ENCODE measurements at regions not wholly inside any gene's neighbourhood (a gene's known extent, or its start where the extent isn't known, plus 50 kb on each side); places are given as distances from the start of the nearest gene placed in this dataset.

- Histone ChIP-seq H2BK20ac (ENCODE audit: low read depth, low read length) (no peak overlapping the region), H2BK15ac (ENCODE audit: low read depth, low read length) (no peak overlapping the region), H3K4me2 (ENCODE audit: low read depth, low read length) (no peak overlapping the region), H3K56ac (ENCODE audit: extremely low read depth, insufficient read depth, low read length) (no peak overlapping the region), H3K27me3 (ENCODE audit: control insufficient read depth, insufficient read depth, low read length) (no peaks in the 10 kb centered on the region), H3K27ac (ENCODE audit: insufficient read depth, low read length) (no peak overlapping the region), H4K5ac (ENCODE audit: low read depth, low read length) (no peak overlapping the region), H2BK120ac (ENCODE audit: low read depth, low read length) (no peak overlapping the region), H2AK9ac (replicated peaks; ENCODE audit: low read depth, low read length, poor library complexity) (no peak overlapping the region), H2AFZ (replicated peaks; ENCODE audit: low read length, poor library complexity) (no peak overlapping the region), H2AK5ac (ENCODE audit: low read depth, low read length) (no peak overlapping the region), H2BK5ac (ENCODE audit: low read depth, low read length, poor library complexity, severe bottlenecking) (no peak overlapping the region), H4K91ac (ENCODE audit: insufficient read depth, low read depth, low read length) (no peak overlapping the region), H3K4ac (ENCODE audit: low read depth, low read length) (no peak overlapping the region), H4K20me1 (ENCODE audit: insufficient read depth, low read length) (no peaks in the 10 kb centered on the region), H3K36me3 (ENCODE audit: control insufficient read depth, insufficient read depth, low read length) (no peaks in the 10 kb centered on the region), H4K8ac (ENCODE audit: low read depth in 2 of 2, low read length in 2 of 2) (no peak overlapping the region), H3K4me3 (ENCODE audit: insufficient read depth, low read depth, low read length) (no peak overlapping the region), H3K79me1 (ENCODE audit: low read depth in 1 of 2, low read length in 2 of 2) (no peaks in the 10 kb centered on the region), H3K4me1 (ENCODE audit: control insufficient read depth, insufficient read depth, low read length) (no peaks in the 10 kb centered on the region), H3K18ac (ENCODE audit: low read depth, low read length) (no peak overlapping the region), H3K14ac (replicated peaks; ENCODE audit: low read depth, low read length) (no peak overlapping the region), H3K9ac (ENCODE audit: low read depth, low read length) (no peak overlapping the region), H3K9me1 (ENCODE audit: insufficient read depth, low read length) (no peaks in the 10 kb centered on the region), H3K9me3 (ENCODE audit: control insufficient read depth, insufficient read depth, low read length) (0 out of 2 replicates have a peak, but pooled peaks cover 2% of the 10 kb centered on the region), H3K23ac (ENCODE audit: low read depth, low read length) (no peak overlapping the region)
- DNase-seq (no peak), ATAC-seq (ENCODE audit: low read depth) (no peak)
- no CpG with 5 or more reads among the region's 3 CpGs for WGBS, 2 experiments (ENCODE audit: extremely low coverage in 2 of 2, insufficient read length in 1 of 2)
- dilution Hi-C loops (cut with HindIII; ENCODE audit: low sequenced_read_pairs, unreplicated experiment) (no loop called here), intact Hi-C loops (cut with micrococcal nuclease) (no loop called here), in situ Hi-C loops (cut with MboI; ENCODE audit: low sequenced_read_pairs) (no loop called here)
- CTCF ChIA-PET, result interaction anchor here (0.6 kb wide), 1 partner anchor 297 kb away, joined by 4 read pairs; no protein-coding TSS in a partner anchor
- POLR2A ChIA-PET (ENCODE audit: unreplicated experiment), result no interaction called here
- no TSS peak for BruUV-seq (replicated peaks)
- TF ChIP-seq CTCF (conservative IDR thresholded peaks at IDR 0.05; ENCODE audit: low read depth, low read length), result no peak
- TF ChIP-seq POLR2A (IDR thresholded peaks at IDR 0.05; ENCODE audit: low read depth, low read length), result no peak
- no peak for TF ChIP-seq FOS (IDR thresholded peaks at IDR 0.05; ENCODE audit: low read depth, low read length)
- TF ChIP-seq MXI1 (IDR thresholded peaks at IDR 0.05; ENCODE audit: borderline replicate concordance, low read depth, low read length), result no peak
- TF ChIP-seq ELK1 (IDR thresholded peaks at IDR 0.05; ENCODE audit: borderline replicate concordance, low read depth, low read length), result no peak
- no peak for TF ChIP-seq NFE2L2 (IDR thresholded peaks at IDR 0.05; ENCODE audit: low read depth, low read length)
- no peak for TF ChIP-seq RCOR1 (IDR thresholded peaks at IDR 0.05; ENCODE audit: insufficient replicate concordance, low read length)
- no peak for TF ChIP-seq RAD21 (IDR thresholded peaks at IDR 0.05; ENCODE audit: low read length)
- TF ChIP-seq MAFK (IDR thresholded peaks at IDR 0.05; ENCODE audit: low read depth, low read length), result no peak
- TF ChIP-seq RFX5 (IDR thresholded peaks at IDR 0.05; ENCODE audit: low read depth, low read length), result no peak
These were observed 758.7 kb downstream of the CDH18 start for GRCh38 chr5:19229179-19229835.

All from IMR-90 (cell line).